HEK293 (cell line): ENCODE measurements at regions not wholly inside any gene's neighbourhood (a gene's known extent, or its start where the extent isn't known, plus 50 kb on each side); places are given as distances from the start of the nearest gene placed in this dataset.

Source experiments
- TRIM28 ChIP-seq: IDR thresholded peaks from 2 replicates; pipeline ENCODE4 v1.6.1; 2011; ENCODE audit warnings: low read length, control low read depth, borderline replicate concordance
- WT1 ChIP-seq: fragments of 450-650 bp; formaldehyde crosslinking; IDR thresholded peaks from 2 replicates; pipeline ENCODE4 v1.5.1; 2016; ENCODE audit warnings: missing biosample characterization, missing genetic modification characterization
- YY1 ChIP-seq: fragments of 450-650 bp; formaldehyde crosslinking; IDR thresholded peaks from 2 replicates; pipeline ENCODE4 v1.5.1; 2018; ENCODE audit warnings: missing biosample characterization, missing genetic modification characterization
- ZNF423 ChIP-seq: fragments of 450-650 bp; formaldehyde crosslinking; IDR thresholded peaks from 2 replicates; pipeline ENCODE4 v1.5.1; 2016; ENCODE audit warnings: missing biosample characterization, missing genetic modification characterization
- ZNF701 ChIP-seq: fragments of 450-650 bp; formaldehyde crosslinking; IDR thresholded peaks from 2 replicates; pipeline ENCODE4 v1.5.1; 2016; ENCODE audit warnings: missing biosample characterization, missing genetic modification characterization
- TF ChIP-seq, protein P1 (sequence below): fragments of 450-650 bp; formaldehyde crosslinking; IDR thresholded peaks from 2 replicates; pipeline ENCODE4 v1.5.1; 2017; ENCODE audit warnings: missing biosample characterization, missing genetic modification characterization
- TF ChIP-seq, protein P2 (sequence below): fragments of 450-650 bp; formaldehyde crosslinking; IDR thresholded peaks from 2 replicates; pipeline ENCODE4 v1.5.1; 2016; ENCODE audit warnings: missing biosample characterization, missing genetic modification characterization
- TF ChIP-seq, protein P3 (sequence below): fragments of 450-650 bp; formaldehyde crosslinking; IDR thresholded peaks from 2 replicates; pipeline ENCODE4 v1.5.1; 2016; ENCODE audit warnings: missing biosample characterization, missing genetic modification characterization
- TF ChIP-seq, protein P4 (sequence below): fragments of 450-650 bp; formaldehyde crosslinking; IDR thresholded peaks from 2 replicates; pipeline ENCODE4 v1.5.1; 2016; ENCODE audit warnings: missing biosample characterization, missing genetic modification characterization

DNA sequence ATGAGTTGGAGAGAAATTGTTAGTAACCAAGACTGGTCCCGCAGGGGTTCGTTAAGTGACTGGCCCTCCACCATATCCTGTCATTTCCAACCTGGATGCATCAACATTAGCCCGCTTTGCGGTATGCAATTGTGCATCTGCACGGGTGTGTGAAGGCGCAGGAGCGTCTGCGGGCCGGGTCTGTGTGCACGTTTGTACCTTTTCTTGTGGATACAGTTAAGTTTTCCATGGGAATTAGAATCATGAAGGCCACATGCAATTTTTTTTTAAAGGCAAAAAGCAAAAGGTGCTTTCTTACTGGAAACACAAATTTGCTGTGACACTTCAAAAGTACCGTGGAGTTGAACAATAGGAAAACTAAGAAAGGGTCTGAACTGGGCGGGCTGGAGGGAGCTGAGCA is 355.4 kb upstream of the ZFHX3 start:
- no peak for TF ChIP-seq YY1 (tag by site-specific recombination)
- TF ChIP-seq WT1 (tag by site-specific recombination): no peak
- TF ChIP-seq, protein P1, sequence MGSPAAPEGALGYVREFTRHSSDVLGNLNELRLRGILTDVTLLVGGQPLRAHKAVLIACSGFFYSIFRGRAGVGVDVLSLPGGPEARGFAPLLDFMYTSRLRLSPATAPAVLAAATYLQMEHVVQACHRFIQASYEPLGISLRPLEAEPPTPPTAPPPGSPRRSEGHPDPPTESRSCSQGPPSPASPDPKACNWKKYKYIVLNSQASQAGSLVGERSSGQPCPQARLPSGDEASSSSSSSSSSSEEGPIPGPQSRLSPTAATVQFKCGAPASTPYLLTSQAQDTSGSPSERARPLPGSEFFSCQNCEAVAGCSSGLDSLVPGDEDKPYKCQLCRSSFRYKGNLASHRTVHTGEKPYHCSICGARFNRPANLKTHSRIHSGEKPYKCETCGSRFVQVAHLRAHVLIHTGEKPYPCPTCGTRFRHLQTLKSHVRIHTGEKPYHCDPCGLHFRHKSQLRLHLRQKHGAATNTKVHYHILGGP (tag by site-specific recombination): no peak
- TF ChIP-seq ZNF701 (tag by site-specific recombination): no peak
- TF ChIP-seq ZNF423 (tag by site-specific recombination): no peak
- TF ChIP-seq, protein P2, sequence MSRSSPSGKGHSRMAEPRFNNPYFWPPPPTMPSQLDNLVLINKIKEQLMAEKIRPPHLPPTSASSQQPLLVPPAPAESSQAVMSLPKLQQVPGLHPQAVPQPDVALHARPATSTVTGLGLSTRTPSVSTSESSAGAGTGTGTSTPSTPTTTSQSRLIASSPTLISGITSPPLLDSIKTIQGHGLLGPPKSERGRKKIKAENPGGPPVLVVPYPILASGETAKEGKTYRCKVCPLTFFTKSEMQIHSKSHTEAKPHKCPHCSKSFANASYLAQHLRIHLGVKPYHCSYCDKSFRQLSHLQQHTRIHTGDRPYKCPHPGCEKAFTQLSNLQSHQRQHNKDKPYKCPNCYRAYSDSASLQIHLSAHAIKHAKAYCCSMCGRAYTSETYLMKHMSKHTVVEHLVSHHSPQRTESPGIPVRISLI: no peak
- TF ChIP-seq, protein P3, sequence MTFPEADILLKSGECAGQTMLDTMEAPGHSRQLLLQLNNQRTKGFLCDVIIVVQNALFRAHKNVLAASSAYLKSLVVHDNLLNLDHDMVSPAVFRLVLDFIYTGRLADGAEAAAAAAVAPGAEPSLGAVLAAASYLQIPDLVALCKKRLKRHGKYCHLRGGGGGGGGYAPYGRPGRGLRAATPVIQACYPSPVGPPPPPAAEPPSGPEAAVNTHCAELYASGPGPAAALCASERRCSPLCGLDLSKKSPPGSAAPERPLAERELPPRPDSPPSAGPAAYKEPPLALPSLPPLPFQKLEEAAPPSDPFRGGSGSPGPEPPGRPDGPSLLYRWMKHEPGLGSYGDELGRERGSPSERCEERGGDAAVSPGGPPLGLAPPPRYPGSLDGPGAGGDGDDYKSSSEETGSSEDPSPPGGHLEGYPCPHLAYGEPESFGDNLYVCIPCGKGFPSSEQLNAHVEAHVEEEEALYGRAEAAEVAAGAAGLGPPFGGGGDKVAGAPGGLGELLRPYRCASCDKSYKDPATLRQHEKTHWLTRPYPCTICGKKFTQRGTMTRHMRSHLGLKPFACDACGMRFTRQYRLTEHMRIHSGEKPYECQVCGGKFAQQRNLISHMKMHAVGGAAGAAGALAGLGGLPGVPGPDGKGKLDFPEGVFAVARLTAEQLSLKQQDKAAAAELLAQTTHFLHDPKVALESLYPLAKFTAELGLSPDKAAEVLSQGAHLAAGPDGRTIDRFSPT (tag by site-specific recombination): no peak
- no peak for TF ChIP-seq TRIM28
- TF ChIP-seq, protein P4, sequence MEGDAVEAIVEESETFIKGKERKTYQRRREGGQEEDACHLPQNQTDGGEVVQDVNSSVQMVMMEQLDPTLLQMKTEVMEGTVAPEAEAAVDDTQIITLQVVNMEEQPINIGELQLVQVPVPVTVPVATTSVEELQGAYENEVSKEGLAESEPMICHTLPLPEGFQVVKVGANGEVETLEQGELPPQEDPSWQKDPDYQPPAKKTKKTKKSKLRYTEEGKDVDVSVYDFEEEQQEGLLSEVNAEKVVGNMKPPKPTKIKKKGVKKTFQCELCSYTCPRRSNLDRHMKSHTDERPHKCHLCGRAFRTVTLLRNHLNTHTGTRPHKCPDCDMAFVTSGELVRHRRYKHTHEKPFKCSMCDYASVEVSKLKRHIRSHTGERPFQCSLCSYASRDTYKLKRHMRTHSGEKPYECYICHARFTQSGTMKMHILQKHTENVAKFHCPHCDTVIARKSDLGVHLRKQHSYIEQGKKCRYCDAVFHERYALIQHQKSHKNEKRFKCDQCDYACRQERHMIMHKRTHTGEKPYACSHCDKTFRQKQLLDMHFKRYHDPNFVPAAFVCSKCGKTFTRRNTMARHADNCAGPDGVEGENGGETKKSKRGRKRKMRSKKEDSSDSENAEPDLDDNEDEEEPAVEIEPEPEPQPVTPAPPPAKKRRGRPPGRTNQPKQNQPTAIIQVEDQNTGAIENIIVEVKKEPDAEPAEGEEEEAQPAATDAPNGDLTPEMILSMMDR (tag by site-specific recombination): no peak
